ENCODE measurements at regions not wholly inside any gene's neighbourhood (a gene's known extent, or its start where the extent isn't known, plus 50 kb on each side); places are given as distances from the start of the nearest gene placed in this dataset.
"Not testable (repeated sequence)": the region's sequence is repeated elsewhere in the genome, so short reads cannot be mapped to it uniquely, and the experiment has no call there.

DNA sequence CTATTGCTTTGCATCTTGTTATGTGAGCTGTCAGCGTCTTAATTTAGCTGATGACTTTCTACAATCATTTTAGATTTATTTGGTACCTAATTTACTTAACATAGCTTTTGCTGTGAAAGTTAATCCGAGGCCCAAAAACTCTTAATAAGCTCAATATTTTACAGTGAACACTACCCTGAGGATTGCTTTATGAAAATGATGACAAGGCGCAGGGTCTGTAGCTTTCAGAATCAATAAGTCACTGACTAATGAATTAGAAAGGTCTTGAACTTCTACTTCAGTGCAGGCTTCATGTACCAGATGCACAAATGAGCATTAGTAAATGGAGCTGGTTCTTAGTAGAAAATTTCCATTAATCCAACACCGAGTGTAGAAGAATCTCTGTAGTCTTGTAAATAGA is 81.4 kb upstream of the ZNF366 start:
- Histone ChIP-seq H3K9me3 (ENCODE audit: control insufficient read depth in 5 of 5, low read length in 5 of 5) (no peaks in the 10 kb centered on the region), H3K27me3 (ENCODE audit: control insufficient read depth in 5 of 5, insufficient read depth in 4 of 5, low read length in 5 of 5) (no peaks in the 10 kb centered on the region), H3K4me1 (ENCODE audit: control insufficient read depth in 5 of 5, insufficient read depth in 5 of 5, low read length in 5 of 5) (peaks cover 0 to 28% (median 22%) of the 10 kb centered on the region in 5 donors), H3K9ac (ENCODE audit: low read length in 5 of 5) (no peak overlapping the region), H3K27ac (ENCODE audit: low read depth, low read length) (no peak overlapping the region), H3K36me3 (ENCODE audit: control insufficient read depth in 5 of 5, insufficient read depth in 5 of 5, low read length in 5 of 5) (no peaks in the 10 kb centered on the region), H3K4me3 (ENCODE audit: low read depth in 1 of 5, low read length in 5 of 5) (no peak overlapping the region)

DNA sequence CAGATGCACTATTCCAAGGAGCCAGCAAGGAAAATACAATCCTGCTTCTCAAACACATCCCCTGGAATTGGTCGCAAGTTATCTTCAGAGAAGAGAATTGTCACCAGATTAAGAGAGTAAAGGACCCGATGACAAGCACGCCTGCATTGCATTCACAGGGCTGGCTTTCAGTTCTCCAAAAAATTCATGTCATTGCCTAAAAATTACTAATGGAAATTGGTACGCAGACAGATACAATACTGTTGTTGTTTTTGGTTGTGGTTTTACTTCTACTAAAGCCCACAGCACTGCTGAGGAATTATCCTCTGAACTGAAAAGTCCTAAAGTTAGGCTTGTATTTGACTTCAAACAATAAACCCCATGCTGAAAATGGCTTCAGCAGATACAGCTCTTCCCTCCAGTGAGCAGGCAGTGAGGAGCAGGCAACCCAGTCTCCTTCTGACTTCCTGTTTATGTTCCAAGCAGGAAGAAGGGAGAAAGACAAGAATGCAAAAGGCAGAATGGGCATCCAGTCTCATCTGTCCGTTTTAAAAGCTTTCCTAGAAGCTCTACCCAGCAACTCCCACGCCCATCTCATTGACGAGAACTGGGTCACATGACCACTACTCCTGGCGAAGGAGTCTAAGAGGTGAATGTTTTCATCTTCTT is 80.6 kb upstream of the ZNF366 start:
- Histone ChIP-seq H3K4me3 (ENCODE audit: low read depth in 1 of 5, low read length in 5 of 5) (no peak overlapping the region), H3K9ac (ENCODE audit: low read length in 5 of 5) (no peak overlapping the region), H3K4me1 (ENCODE audit: control insufficient read depth in 5 of 5, insufficient read depth in 5 of 5, low read length in 5 of 5) (peaks cover 0 to 29% (median 23%) of the 10 kb centered on the region in 5 donors), H3K27me3 (ENCODE audit: control insufficient read depth in 5 of 5, insufficient read depth in 4 of 5, low read length in 5 of 5) (no peaks in the 10 kb centered on the region), H3K36me3 (ENCODE audit: control insufficient read depth in 5 of 5, insufficient read depth in 5 of 5, low read length in 5 of 5) (no peaks in the 10 kb centered on the region), H3K9me3 (ENCODE audit: control insufficient read depth in 5 of 5, low read length in 5 of 5) (no peaks in the 10 kb centered on the region), H3K27ac (ENCODE audit: low read depth, low read length) (no peak overlapping the region)

DNA sequence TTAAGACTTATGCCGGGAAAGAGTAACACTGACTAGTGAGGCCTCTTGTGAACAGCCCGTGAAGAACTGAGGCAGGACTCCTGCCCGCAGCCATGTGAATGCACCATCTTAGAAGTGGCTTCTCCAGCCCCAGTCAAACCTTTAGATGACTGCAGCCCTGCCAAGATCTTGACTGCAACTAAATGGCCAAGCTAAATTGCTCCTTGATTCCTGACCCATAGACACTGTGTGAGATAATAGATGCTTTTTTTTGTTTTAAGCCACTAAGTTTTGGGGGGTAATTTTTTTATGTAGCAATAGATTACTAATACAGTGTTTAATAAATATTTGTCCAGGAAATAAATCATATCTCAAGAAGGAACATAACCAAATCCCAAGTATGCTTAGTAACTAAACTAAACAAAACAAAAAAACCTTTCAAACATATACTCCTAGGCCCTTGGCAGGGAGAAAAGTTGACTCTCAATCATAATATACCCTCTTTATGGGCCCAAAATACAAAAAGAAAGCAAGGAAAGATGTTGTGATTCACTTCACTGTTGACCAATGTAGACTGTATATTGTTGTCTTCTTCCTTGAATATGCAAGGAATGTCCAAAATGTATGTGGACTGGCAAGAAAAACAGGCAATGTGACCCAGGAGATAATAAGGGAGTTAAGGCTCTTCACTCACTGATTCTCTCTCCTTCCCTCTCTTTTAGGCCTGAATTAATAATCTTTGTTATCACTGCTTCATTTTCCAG is 79.7 kb upstream of the ZNF366 start:
- no peak overlapping the region for H3K4me3 ChIP-seq (ENCODE audit: low read depth in 1 of 5, low read length in 5 of 5)
- H3K9me3 ChIP-seq (ENCODE audit: control insufficient read depth in 5 of 5, low read length in 5 of 5), result no peaks in the 10 kb centered on the region
- no peak overlapping the region for H3K9ac ChIP-seq (ENCODE audit: low read length in 5 of 5)
- no peaks in the 10 kb centered on the region for H3K27me3 ChIP-seq (ENCODE audit: control insufficient read depth in 5 of 5, insufficient read depth in 4 of 5, low read length in 5 of 5)
- H3K27ac ChIP-seq (ENCODE audit: low read depth, low read length), result no peak overlapping the region
- peaks cover 0 to 29% (median 23%) of the 10 kb centered on the region in 5 donors for H3K4me1 ChIP-seq (ENCODE audit: control insufficient read depth in 5 of 5, insufficient read depth in 5 of 5, low read length in 5 of 5)
- H3K36me3 ChIP-seq (ENCODE audit: control insufficient read depth in 5 of 5, insufficient read depth in 5 of 5, low read length in 5 of 5), result no peaks in the 10 kb centered on the region

DNA sequence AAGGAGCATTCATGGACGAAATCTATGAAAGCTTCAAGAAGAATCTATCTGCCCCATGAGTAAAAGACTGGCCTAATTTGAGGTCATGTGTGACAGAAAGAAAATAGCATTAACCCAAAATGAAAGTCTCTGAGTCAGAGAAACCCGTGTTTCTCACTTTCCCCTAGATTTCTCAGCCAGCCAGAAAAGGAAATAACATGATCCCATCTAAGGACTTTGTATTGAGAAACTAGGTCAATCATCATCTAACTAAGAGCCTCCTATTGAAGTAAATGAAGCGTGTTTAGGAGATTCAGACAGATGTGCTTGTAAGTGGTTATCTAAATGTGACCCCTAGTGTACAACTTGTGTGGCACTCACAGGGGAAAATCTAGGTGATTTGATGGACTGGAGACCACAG is 77.3 kb upstream of the ZNF366 start:
- Histone ChIP-seq H3K4me1 (ENCODE audit: control insufficient read depth in 5 of 5, insufficient read depth in 5 of 5, low read length in 5 of 5) (peaks cover 0 to 29% (median 23%) of the 10 kb centered on the region in 5 donors), H3K36me3 (ENCODE audit: control insufficient read depth in 5 of 5, insufficient read depth in 5 of 5, low read length in 5 of 5) (no peaks in the 10 kb centered on the region), H3K27ac (ENCODE audit: low read depth, low read length) (peak overlapping the region; percentile 12), H3K9ac (ENCODE audit: low read length in 5 of 5) (no peak overlapping the region), H3K27me3 (ENCODE audit: control insufficient read depth in 5 of 5, insufficient read depth in 4 of 5, low read length in 5 of 5) (no peaks in the 10 kb centered on the region), H3K9me3 (ENCODE audit: control insufficient read depth in 5 of 5, low read length in 5 of 5) (no peaks in the 10 kb centered on the region), H3K4me3 (ENCODE audit: low read depth in 1 of 5, low read length in 5 of 5) (no peak overlapping the region)

DNA sequence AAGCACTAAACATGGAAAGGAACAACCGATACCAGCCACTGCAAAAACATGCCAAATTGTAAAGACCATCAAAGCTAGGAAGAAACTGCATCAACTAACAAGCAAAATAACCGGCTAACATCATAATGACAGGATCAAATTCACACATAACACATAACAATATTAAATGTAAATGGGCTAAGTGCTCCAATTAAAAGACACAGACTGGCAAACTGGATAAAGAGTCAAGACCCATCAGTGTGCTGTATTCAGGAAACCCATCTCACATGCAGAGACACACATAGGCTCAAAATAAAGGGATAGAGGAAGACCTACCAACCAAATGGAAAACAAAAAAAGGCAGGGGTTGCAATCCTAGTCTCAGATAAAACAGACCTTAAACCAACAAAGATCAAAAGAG is 72.1 kb upstream of the ZNF366 start:
- H3K9ac ChIP-seq (ENCODE audit: low read length in 5 of 5); H3K4me3 ChIP-seq (ENCODE audit: low read depth in 1 of 5, low read length in 5 of 5); H3K36me3 ChIP-seq (ENCODE audit: control insufficient read depth in 5 of 5, insufficient read depth in 5 of 5, low read length in 5 of 5); H3K4me1 ChIP-seq (ENCODE audit: control insufficient read depth in 5 of 5, insufficient read depth in 5 of 5, low read length in 5 of 5); H3K27me3 ChIP-seq (ENCODE audit: control insufficient read depth in 5 of 5, insufficient read depth in 4 of 5, low read length in 5 of 5); H3K9me3 ChIP-seq (ENCODE audit: control insufficient read depth in 5 of 5, low read length in 5 of 5); H3K27ac ChIP-seq (ENCODE audit: low read depth, low read length): not testable (repeated sequence)

DNA sequence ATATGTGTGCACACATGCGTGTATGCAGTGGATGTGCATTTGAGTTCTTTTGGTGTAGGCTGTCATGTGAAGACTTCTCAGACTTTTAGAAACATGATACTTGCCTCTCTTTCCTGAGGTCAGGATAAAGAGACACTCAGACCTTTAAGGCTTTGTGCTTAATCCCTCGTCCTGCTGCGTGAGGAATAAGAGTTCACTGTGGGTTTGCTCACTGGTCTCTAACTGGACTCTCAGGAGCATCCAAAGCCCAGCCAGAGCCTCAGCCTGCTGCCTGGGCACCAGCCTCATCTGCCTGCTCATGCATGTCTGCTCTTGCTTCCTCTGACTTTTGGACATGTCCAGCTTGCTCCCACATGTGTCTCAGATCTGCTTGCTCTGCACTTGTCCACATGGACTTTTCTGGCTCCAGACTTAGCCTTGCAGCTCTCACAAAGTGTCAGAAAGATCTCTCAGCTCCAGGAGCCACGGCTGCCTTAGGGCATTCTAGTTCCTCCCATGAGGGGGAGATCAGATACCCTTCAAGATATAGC is 65.1 kb upstream of the ZNF366 start:
- no peaks in the 10 kb centered on the region for H3K9me3 ChIP-seq (ENCODE audit: control insufficient read depth in 5 of 5, low read length in 5 of 5)
- H3K4me1 ChIP-seq (ENCODE audit: control insufficient read depth in 5 of 5, insufficient read depth in 5 of 5, low read length in 5 of 5), result no peaks in the 10 kb centered on the region
- H3K9ac ChIP-seq (ENCODE audit: low read length in 5 of 5), result no peak overlapping the region
- no peak overlapping the region for H3K4me3 ChIP-seq (ENCODE audit: low read depth in 1 of 5, low read length in 5 of 5)
- no peak overlapping the region for H3K27ac ChIP-seq (ENCODE audit: low read depth, low read length)
- no peaks in the 10 kb centered on the region for H3K36me3 ChIP-seq (ENCODE audit: control insufficient read depth in 5 of 5, insufficient read depth in 5 of 5, low read length in 5 of 5)
- peaks cover 0 to 3% (median 0%) of the 10 kb centered on the region in 5 donors for H3K27me3 ChIP-seq (ENCODE audit: control insufficient read depth in 5 of 5, insufficient read depth in 4 of 5, low read length in 5 of 5)

DNA sequence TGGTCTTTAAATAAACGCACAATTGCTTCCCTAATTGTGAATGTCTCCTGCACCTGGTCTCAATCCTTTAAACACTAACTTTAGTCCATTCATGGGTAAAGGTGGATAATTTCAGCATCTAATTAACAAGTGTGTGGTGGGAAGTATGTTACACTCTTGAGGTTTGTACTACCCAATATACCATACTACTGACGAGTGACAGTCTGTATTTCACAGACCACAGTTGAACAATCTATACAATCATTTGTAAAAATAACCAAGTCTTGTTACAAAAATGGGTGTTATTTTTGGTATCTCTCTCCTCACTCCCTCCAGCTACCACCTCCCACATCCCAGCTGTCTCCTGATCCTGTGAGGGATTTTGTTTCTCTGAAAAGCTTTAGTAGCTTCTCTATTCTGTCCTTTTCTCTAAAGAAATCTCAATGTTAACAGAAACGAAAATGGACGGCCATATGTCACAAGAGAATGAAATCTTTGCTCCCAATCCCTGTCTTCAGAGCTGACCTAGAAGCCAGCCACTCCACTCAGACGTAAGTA is 62.3 kb upstream of the ZNF366 start:
- no peak overlapping the region for H3K27ac ChIP-seq (ENCODE audit: low read depth, low read length)
- no peak overlapping the region for H3K9ac ChIP-seq (ENCODE audit: low read length in 5 of 5)
- H3K9me3 ChIP-seq (ENCODE audit: control insufficient read depth in 5 of 5, low read length in 5 of 5), result no peaks in the 10 kb centered on the region
- no peaks in the 10 kb centered on the region for H3K27me3 ChIP-seq (ENCODE audit: control insufficient read depth in 5 of 5, insufficient read depth in 4 of 5, low read length in 5 of 5)
- no peak overlapping the region for H3K4me3 ChIP-seq (ENCODE audit: low read depth in 1 of 5, low read length in 5 of 5)
- H3K4me1 ChIP-seq (ENCODE audit: control insufficient read depth in 5 of 5, insufficient read depth in 5 of 5, low read length in 5 of 5), result no peaks in the 10 kb centered on the region
- H3K36me3 ChIP-seq (ENCODE audit: control insufficient read depth in 5 of 5, insufficient read depth in 5 of 5, low read length in 5 of 5), result no peaks in the 10 kb centered on the region

DNA sequence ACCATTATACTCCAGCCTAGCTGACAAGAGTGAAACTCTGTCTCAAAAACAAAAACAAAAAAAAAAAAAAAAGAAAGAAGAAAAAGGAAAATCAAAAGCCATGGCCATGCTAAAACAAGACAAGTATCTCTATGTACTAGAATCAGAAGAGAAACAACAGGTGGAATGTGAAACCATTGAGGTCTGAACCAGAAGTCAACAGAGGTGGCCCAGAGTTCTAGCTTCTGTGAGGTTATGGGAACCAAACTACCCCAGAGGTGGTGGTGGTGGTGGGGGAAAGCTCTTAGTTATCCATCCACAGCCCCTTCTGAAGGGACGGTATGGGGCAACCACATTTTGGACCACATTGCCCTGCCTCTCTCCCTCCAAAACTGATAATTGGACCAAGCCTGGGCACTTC is 59.5 kb upstream of the ZNF366 start:
- no peaks in the 10 kb centered on the region for H3K9me3 ChIP-seq (ENCODE audit: control insufficient read depth in 5 of 5, low read length in 5 of 5)
- no peak overlapping the region for H3K27ac ChIP-seq (ENCODE audit: low read depth, low read length)
- H3K27me3 ChIP-seq (ENCODE audit: control insufficient read depth in 5 of 5, insufficient read depth in 4 of 5, low read length in 5 of 5), result no peaks in the 10 kb centered on the region
- no peaks in the 10 kb centered on the region for H3K36me3 ChIP-seq (ENCODE audit: control insufficient read depth in 5 of 5, insufficient read depth in 5 of 5, low read length in 5 of 5)
- H3K4me3 ChIP-seq (ENCODE audit: low read depth in 1 of 5, low read length in 5 of 5), result no peak overlapping the region
- H3K4me1 ChIP-seq (ENCODE audit: control insufficient read depth in 5 of 5, insufficient read depth in 5 of 5, low read length in 5 of 5), result no peaks in the 10 kb centered on the region
- H3K9ac ChIP-seq (ENCODE audit: low read length in 5 of 5), result no peak overlapping the region

DNA sequence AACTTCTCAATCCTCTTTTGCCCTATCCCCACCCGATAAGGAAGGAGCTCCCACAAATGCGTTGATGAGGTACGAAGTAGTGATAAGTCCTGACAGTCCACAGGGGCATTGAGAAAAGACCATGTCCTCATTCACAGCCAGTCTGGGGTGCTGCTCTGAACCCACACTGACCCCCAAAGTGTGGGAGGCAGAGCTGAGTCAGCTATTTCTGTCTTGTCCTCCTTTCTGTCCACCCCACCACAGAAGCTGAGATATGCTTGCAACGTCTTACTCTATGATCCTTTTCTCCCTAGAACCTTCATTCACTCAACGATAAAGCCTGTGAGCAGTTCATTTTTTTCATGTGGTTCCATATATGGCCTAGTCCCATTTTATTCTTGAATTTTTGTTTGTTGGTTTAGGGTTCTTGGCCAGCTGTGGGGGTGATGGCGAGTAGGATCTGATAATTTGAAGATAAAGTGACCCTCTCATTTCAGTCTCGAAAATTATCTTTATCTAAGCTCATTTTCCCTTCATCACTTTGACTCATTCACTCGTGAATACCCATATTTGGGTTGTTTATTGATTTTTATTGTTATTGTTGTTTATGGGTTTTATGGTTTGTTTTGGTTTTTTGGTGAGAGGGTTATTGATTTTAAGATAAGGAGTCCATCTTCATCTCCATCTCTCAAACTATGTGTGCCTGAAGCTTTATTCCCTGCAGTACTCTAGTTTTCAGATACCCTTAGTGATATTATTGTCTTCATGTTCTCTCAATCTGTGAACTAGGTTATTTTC is 58.5 kb upstream of the ZNF366 start:
- Histone ChIP-seq H3K36me3 (ENCODE audit: control insufficient read depth in 5 of 5, insufficient read depth in 5 of 5, low read length in 5 of 5) (no peaks in the 10 kb centered on the region), H3K4me3 (ENCODE audit: low read depth in 1 of 5, low read length in 5 of 5) (no peak overlapping the region), H3K27ac (ENCODE audit: low read depth, low read length) (no peak overlapping the region), H3K27me3 (ENCODE audit: control insufficient read depth in 5 of 5, insufficient read depth in 4 of 5, low read length in 5 of 5) (no peaks in the 10 kb centered on the region), H3K9me3 (ENCODE audit: control insufficient read depth in 5 of 5, low read length in 5 of 5) (no peaks in the 10 kb centered on the region), H3K4me1 (ENCODE audit: control insufficient read depth in 5 of 5, insufficient read depth in 5 of 5, low read length in 5 of 5) (no peaks in the 10 kb centered on the region), H3K9ac (ENCODE audit: low read length in 5 of 5) (no peak overlapping the region)

DNA sequence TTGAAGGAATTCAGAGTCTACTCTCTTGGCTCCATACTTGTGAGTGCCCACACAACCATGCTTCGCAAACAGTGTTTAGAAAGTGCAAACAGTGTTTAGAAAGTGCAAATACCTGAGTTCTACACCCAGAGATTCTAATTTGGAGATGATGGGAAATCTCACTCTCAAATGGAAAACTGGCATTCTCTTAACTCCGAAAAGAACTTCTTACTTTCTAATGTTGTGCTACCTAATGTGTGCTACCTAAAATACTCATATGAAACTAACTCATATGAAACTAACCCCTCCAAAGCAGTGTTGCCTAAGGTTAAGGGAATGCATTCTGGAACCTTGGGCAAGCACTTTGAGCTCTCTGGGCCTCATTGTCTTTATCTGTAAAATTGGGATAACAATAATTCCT is 55.5 kb upstream of the ZNF366 start:
- H3K36me3 ChIP-seq (ENCODE audit: control insufficient read depth in 5 of 5, insufficient read depth in 5 of 5, low read length in 5 of 5), result no peaks in the 10 kb centered on the region
- no peak overlapping the region for H3K4me3 ChIP-seq (ENCODE audit: low read depth in 1 of 5, low read length in 5 of 5)
- no peaks in the 10 kb centered on the region for H3K9me3 ChIP-seq (ENCODE audit: control insufficient read depth in 5 of 5, low read length in 5 of 5)
- no peaks in the 10 kb centered on the region for H3K27me3 ChIP-seq (ENCODE audit: control insufficient read depth in 5 of 5, insufficient read depth in 4 of 5, low read length in 5 of 5)
- no peak overlapping the region for H3K9ac ChIP-seq (ENCODE audit: low read length in 5 of 5)
- peaks cover 0 to 2% (median under 1%) of the 10 kb centered on the region in 5 donors for H3K4me1 ChIP-seq (ENCODE audit: control insufficient read depth in 5 of 5, insufficient read depth in 5 of 5, low read length in 5 of 5)
- H3K27ac ChIP-seq (ENCODE audit: low read depth, low read length), result no peak overlapping the region

Measured in subcutaneous abdominal adipose tissue (tissue), 5 donors.